Loucy (cell line): ENCODE measurements at regions not wholly inside any gene's neighbourhood (a gene's known extent, or its start where the extent isn't known, plus 50 kb on each side); places are given as distances from the start of the nearest gene placed in this dataset.

ENCODE experiments used
- H2AFZ ChIP-seq: fragments of 200-600 bp; sonication (generic); 2 replicates; pipeline ENCODE4 v1.6.0; 2016; ENCODE audit warnings: antibody characterized with exemption, mild to moderate bottlenecking, low read length, moderate library complexity
- H3F3A ChIP-seq: fragments of 200-600 bp; 2 replicates; pipeline ENCODE4 v1.6.0; 2016; ENCODE audit warnings: antibody characterized with exemption, low read depth, mild to moderate bottlenecking
- H3K27me3 ChIP-seq: fragments of 200-600 bp; sonication (generic); 2 replicates; pipeline ENCODE4 v1.6.1; 2014; ENCODE audit warnings: low read length, mild to moderate bottlenecking; ENCODE audit not compliant: insufficient read depth, poor library complexity, severe bottlenecking
- H3K36me3 ChIP-seq: fragments of 200-600 bp; sonication (generic); 2 replicates; pipeline ENCODE4 v1.6.1; 2016; ENCODE audit warnings: low read length; ENCODE audit not compliant: insufficient read depth
- H3K4me1 ChIP-seq: fragments of 200-600 bp; sonication (generic); 2 replicates; pipeline ENCODE4 v1.5.1; 2014; ENCODE audit warnings: low read length, mild to moderate bottlenecking; ENCODE audit not compliant: insufficient read depth, poor library complexity, severe bottlenecking
- H3K4me2 ChIP-seq: fragments of 200-600 bp; sonication (generic); 2 replicates; pipeline ENCODE4 v1.6.0; 2014; ENCODE audit warnings: antibody characterized with exemption, low read length, low read depth, mild to moderate bottlenecking; ENCODE audit not compliant: poor library complexity, severe bottlenecking
- H3K4me3 ChIP-seq: fragments of 200-600 bp; sonication (generic); 2 replicates; pipeline ENCODE4 v1.5.1; 2014; ENCODE audit warnings: low read length, mild to moderate bottlenecking, mixed read lengths; ENCODE audit not compliant: poor library complexity, severe bottlenecking
- H3K79me2 ChIP-seq: fragments of 200-600 bp; sonication (generic); 2 replicates; pipeline ENCODE4 v1.6.1; 2014; ENCODE audit warnings: low read length; ENCODE audit not compliant: insufficient read depth
- H3K9ac ChIP-seq: fragments of 200-600 bp; sonication (generic); 2 replicates; pipeline ENCODE4 v1.6.0; 2014; ENCODE audit warnings: mild to moderate bottlenecking, low read depth, low read length, moderate library complexity; ENCODE audit not compliant: poor library complexity, severe bottlenecking
- H3K9me2 ChIP-seq: fragments of 200-600 bp; sonication (generic); replicated peaks from 2 replicates; pipeline ENCODE4 v1.6.1; 2016; ENCODE audit warnings: low read depth, low read length, mixed read lengths
- H3K9me3 ChIP-seq: fragments of 200-600 bp; sonication (generic); 2 replicates; pipeline ENCODE4 v1.6.1; 2014; ENCODE audit warnings: mild to moderate bottlenecking, antibody characterized with exemption, low read length, low read depth; ENCODE audit not compliant: insufficient read depth
- H4K20me1 ChIP-seq: fragments of 200-600 bp; sonication (generic); 2 replicates; pipeline ENCODE4 v1.6.0; 2014; ENCODE audit warnings: antibody characterized with exemption, low read length, mild to moderate bottlenecking; ENCODE audit not compliant: insufficient read depth, poor library complexity, severe bottlenecking
- EZH2phosphoT487 ChIP-seq: fragments of 200-600 bp; IDR thresholded peaks from 2 replicates; pipeline ENCODE4 v1.6.1; 2018; ENCODE audit warnings: antibody characterized with exemption, mild to moderate bottlenecking, moderate library complexity, borderline replicate concordance
- TF ChIP-seq, protein P1 (sequence below): fragments of 200-600 bp; sonication (generic); conservative IDR thresholded peaks from 2 replicates; pipeline ENCODE4 v1.5.1; 2014; ENCODE audit warnings: mild to moderate bottlenecking, antibody characterized with exemption, low read length

DNA sequence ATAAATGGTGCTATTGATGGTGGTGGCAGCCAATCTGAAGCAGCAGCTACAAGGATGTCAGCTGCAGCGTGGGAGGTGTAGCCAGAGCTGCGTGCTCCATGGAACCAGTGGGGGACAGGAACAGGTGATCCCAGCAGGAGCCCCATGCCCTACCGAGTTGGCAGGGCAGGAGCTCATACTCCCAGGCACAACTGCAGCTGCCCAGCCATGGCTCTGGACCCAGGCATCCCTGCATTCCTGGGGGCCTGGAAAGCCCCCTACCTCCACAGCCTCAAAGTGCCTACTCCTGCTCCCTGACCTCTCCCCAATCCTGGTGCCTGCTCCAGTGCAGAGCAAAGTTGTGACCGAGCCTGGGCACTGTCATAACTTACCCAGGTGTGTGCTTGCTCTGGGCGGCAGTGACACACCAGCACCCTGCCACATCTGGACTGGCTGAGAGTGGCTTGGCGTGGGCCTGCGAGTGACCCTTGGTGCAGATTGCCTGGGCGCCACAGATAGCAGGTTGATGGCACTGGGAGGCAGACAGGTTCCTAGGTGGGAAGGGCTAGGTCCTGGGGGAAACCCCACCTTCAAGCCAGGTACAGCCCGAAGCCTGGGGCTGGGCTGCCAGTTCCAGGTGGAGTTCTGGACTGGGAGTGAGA, 101.1 kb downstream of the DCAF12L2 start:
- no peaks in the 10 kb centered on the region for H3K9me3 ChIP-seq
- H3K79me2 ChIP-seq = no peaks in the 10 kb centered on the region
- H4K20me1 ChIP-seq = no peaks in the 10 kb centered on the region
- H3K9me2 ChIP-seq = no peaks in the 10 kb centered on the region
- H3K36me3 ChIP-seq = no peaks in the 10 kb centered on the region
- TF ChIP-seq, protein P1, sequence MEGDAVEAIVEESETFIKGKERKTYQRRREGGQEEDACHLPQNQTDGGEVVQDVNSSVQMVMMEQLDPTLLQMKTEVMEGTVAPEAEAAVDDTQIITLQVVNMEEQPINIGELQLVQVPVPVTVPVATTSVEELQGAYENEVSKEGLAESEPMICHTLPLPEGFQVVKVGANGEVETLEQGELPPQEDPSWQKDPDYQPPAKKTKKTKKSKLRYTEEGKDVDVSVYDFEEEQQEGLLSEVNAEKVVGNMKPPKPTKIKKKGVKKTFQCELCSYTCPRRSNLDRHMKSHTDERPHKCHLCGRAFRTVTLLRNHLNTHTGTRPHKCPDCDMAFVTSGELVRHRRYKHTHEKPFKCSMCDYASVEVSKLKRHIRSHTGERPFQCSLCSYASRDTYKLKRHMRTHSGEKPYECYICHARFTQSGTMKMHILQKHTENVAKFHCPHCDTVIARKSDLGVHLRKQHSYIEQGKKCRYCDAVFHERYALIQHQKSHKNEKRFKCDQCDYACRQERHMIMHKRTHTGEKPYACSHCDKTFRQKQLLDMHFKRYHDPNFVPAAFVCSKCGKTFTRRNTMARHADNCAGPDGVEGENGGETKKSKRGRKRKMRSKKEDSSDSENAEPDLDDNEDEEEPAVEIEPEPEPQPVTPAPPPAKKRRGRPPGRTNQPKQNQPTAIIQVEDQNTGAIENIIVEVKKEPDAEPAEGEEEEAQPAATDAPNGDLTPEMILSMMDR = no peak
- no peak for TF ChIP-seq EZH2phosphoT487
- no peak overlapping the region for H2AFZ ChIP-seq
- H3K4me1 ChIP-seq = no peaks in the 10 kb centered on the region
- no peak overlapping the region for H3K4me2 ChIP-seq
- H3F3A ChIP-seq = no peaks in the 10 kb centered on the region
- no peak overlapping the region for H3K4me3 ChIP-seq
- no peaks in the 10 kb centered on the region for H3K27me3 ChIP-seq
- no peak overlapping the region for H3K9ac ChIP-seq

DNA sequence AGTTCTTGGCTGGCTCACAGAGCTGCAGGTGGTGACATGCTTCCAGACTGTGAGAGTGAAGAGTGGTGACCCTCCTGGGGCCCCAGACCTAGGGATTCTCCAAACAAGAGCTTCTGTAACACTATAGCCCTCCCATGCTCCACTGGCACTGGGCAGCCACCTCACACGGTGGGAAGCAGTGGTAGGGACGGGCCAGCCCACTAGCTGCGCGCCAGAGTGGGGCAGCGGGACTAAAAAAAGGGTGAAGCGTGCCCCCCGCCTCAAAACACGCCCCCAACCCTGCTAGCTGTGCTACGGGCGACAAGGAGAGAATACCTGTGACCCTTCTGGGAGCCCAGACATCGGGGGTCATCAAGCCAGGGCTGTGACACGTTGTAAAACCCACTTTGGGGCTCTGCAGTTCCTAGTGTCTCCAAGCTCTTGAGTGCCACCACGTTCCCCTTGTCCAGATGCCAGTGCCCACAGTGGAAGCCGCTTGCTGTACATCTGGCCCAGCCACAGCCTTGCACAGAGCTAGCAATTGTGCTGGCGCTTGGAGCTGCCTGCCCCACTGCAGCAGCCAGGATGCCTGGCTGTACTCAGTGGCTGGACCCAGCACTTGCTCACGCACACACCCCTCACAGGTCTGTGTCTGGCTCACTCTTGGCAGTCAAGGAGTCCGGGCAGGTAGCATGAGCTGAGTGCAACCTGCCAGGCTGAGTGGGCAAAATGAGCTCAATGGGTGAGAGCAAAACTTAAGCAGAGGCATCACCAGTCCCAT, 100.0 kb downstream of the DCAF12L2 start:
- Histone ChIP-seq H3F3A (no peaks in the 10 kb centered on the region), H3K36me3 (no peaks in the 10 kb centered on the region), H3K4me1 (no peaks in the 10 kb centered on the region), H3K9me2 (no peaks in the 10 kb centered on the region), H3K4me2 (no peak overlapping the region), H3K27me3 (no peaks in the 10 kb centered on the region), H2AFZ (no peak overlapping the region), H3K9me3 (no peaks in the 10 kb centered on the region), H3K4me3 (no peak overlapping the region), H3K79me2 (no peaks in the 10 kb centered on the region), H3K9ac (no peak overlapping the region), H4K20me1 (no peaks in the 10 kb centered on the region)
- TF ChIP-seq, protein P1 = no peak
